HCT116 (cell line): ENCODE measurements at regions not wholly inside any gene's neighbourhood (a gene's known extent, or its start where the extent isn't known, plus 50 kb on each side); places are given as distances from the start of the nearest gene placed in this dataset.

Experiments
- CTCF ChIP-seq, 3 experiments: fragments of 200-600 bp in 1 of 3; sonication (generic) in 1 of 3; IDR thresholded peaks in 2 of 3; conservative IDR thresholded peaks in 1 of 3; 2 replicates each; pipeline ENCODE4 v1.5.1; 2012 to 2017; ENCODE audit warnings: low read depth in 2 of 3, low read length in 2 of 3, antibody characterized with exemption in 1 of 3, borderline replicate concordance in 1 of 3, control low read depth in 1 of 3, mild to moderate bottlenecking in 1 of 3, mixed read lengths in 1 of 3, mixed run types in 1 of 3, moderate library complexity in 1 of 3; ENCODE audit not compliant: insufficient read depth in 1 of 3
- EZH2 ChIP-seq: fragments of 200-600 bp; sonication (generic); IDR thresholded peaks from 2 replicates; pipeline ENCODE4 v1.6.1; 2017; ENCODE audit warnings: antibody characterized with exemption, mixed run types
- POLR2AphosphoS5 ChIP-seq: IDR thresholded peaks from 2 replicates; pipeline ENCODE4 v1.6.1; 2011; ENCODE audit warnings: mild to moderate bottlenecking, low read depth, low read length, moderate library complexity
- REST ChIP-seq: IDR thresholded peaks from 2 replicates; pipeline ENCODE4 v1.6.1; 2012; ENCODE audit warnings: low read depth
- ZFX ChIP-seq: fragments of 450-650 bp; IDR thresholded peaks from 2 replicates; pipeline ENCODE4 v1.6.1; 2017

GRCh38 chr2:59322870-59323269 lies 1081.7 kb upstream of the FANCL start:
- no peak for TF ChIP-seq REST
- TF ChIP-seq CTCF (IDR thresholded peaks at IDR 0.05 in 2 of 3, conservative IDR thresholded peaks at IDR 0.05 in 1 of 3; ENCODE audit: borderline replicate concordance in 1 of 3, insufficient read depth in 1 of 3, low read depth in 2 of 3, low read length in 2 of 3), result no peak
- TF ChIP-seq EZH2, result no peak
- no peak for TF ChIP-seq POLR2AphosphoS5
- TF ChIP-seq ZFX, result no peak
